Upper lobe of left lung (tissue), 6 donors: ENCODE measurements at regions not wholly inside any gene's neighbourhood (a gene's known extent, or its start where the extent isn't known, plus 50 kb on each side); places are given as distances from the start of the nearest gene placed in this dataset.

Source experiments
- ATAC-seq, 2 donors: fragments of 200-7000 bp; cut with Tn5 transposase; one replicate each; pipeline ENCODE4 v1.9.1; 2022; ENCODE audit warnings: mild to moderate bottlenecking in 2 of 2, moderate library complexity in 2 of 2; ENCODE audit not compliant: low FRiP score in 2 of 2
- DNase-seq, 2 donors: peaks; one replicate each; pipeline ENCODE4 v3.0.0-alpha.2; 2019 to 2020
- H3K27ac ChIP-seq, 4 donors: fragments of 200-600 bp; sonication (generic); one replicate each; pipeline ENCODE4 v1.5.1; 2016 to 2019
- H3K27me3 ChIP-seq, 4 donors: fragments of 200-600 bp; sonication (generic); one replicate each; pipeline ENCODE4 v1.5.1; 2017 to 2019
- H3K36me3 ChIP-seq, 4 donors: fragments of 200-600 bp; sonication (generic); one replicate each; pipeline ENCODE4 v1.5.1; 2016 to 2019
- H3K4me1 ChIP-seq, 4 donors: fragments of 200-600 bp; sonication (generic); one replicate each; pipeline ENCODE4 v1.5.1; 2018 to 2019
- H3K4me3 ChIP-seq, 4 donors: fragments of 200-600 bp; sonication (generic); one replicate each; pipeline ENCODE4 v1.5.1; 2017 to 2019; ENCODE audit warnings: mild to moderate bottlenecking in 2 of 4, moderate library complexity in 1 of 4
- H3K9me3 ChIP-seq, 4 donors: fragments of 200-600 bp; sonication (generic); one replicate each; pipeline ENCODE4 v1.5.1; 2018 to 2019
- EP300 ChIP-seq, 4 donors: sonication (generic); formaldehyde crosslinking; IDR thresholded peaks; one replicate each; pipeline ENCODE4 v1.5.1; 2017; ENCODE audit warnings: antibody characterized with exemption in 4 of 4, control low read depth in 2 of 4
- POLR2A ChIP-seq, 4 donors: fragments of 450-650 bp; IDR thresholded peaks; one replicate each; pipeline ENCODE4 v1.5.1; 2016 to 2017; ENCODE audit warnings: antibody characterized with exemption in 4 of 4, mild to moderate bottlenecking in 2 of 4
- POLR2AphosphoS5 ChIP-seq, 2 donors: sonication (generic); formaldehyde crosslinking; IDR thresholded peaks; one replicate each; pipeline ENCODE4 v1.5.1; 2017; ENCODE audit warnings: antibody characterized with exemption in 2 of 2
- WGBS, 2 donors: methylation state at CpG; one replicate each; pipeline ENCODE4 v1.1.5; 2017 to 2018; 5-methylcytosine and 5-hydroxymethylcytosine counted together
- TF ChIP-seq, protein P1 (sequence below), 6 experiments: fragments of 450-650 bp in 4 of 6; fragments of 200-600 bp in 2 of 6; sonication (generic) in 2 of 6; IDR thresholded peaks; one replicate each; pipeline ENCODE4 v1.5.1; 2016 to 2019; ENCODE audit warnings: antibody characterized with exemption in 6 of 6
- donor health status: DM: no; HTN: no; CAD: no; lungs with moderate emphysema.
- donor health status: DM: no; HTN: yes; CAD: no; lungs with severe emphysema.

DNA sequence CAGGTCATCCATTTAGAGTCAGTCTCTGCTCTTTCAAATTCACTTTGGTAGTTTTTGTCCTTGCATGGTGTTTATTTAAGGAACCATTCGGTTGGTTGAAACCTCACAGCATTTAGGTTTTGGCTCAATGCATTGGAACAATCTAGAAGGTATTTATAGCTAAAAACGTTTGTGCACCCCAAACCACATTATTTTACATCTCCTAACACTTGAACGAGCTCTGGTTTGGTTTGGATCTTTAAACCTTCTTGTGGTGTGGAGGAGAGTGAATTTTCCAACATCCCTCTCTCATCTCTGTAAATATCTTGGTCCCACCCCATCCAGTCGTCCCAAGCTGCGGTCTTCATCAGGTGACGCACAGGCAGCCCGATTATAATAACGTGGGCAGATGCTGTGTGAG lies 287.9 kb downstream of the LPIN1 start:
- no peak for DNase-seq
- Histone ChIP-seq H3K4me1 (no peaks in the 10 kb centered on the region), H3K4me3 (no peak overlapping the region), H3K36me3 (no peaks in the 10 kb centered on the region), H3K27ac (no peak overlapping the region), H3K9me3 (no peaks in the 10 kb centered on the region), H3K27me3 (no peaks in the 10 kb centered on the region)
- TF ChIP-seq POLR2A (IDR thresholded peaks at IDR 0.05) (no peak), EP300 (IDR thresholded peaks at IDR 0.05) (no peak), POLR2AphosphoS5 (IDR thresholded peaks at IDR 0.05) (no peak)
- TF ChIP-seq, protein P1, sequence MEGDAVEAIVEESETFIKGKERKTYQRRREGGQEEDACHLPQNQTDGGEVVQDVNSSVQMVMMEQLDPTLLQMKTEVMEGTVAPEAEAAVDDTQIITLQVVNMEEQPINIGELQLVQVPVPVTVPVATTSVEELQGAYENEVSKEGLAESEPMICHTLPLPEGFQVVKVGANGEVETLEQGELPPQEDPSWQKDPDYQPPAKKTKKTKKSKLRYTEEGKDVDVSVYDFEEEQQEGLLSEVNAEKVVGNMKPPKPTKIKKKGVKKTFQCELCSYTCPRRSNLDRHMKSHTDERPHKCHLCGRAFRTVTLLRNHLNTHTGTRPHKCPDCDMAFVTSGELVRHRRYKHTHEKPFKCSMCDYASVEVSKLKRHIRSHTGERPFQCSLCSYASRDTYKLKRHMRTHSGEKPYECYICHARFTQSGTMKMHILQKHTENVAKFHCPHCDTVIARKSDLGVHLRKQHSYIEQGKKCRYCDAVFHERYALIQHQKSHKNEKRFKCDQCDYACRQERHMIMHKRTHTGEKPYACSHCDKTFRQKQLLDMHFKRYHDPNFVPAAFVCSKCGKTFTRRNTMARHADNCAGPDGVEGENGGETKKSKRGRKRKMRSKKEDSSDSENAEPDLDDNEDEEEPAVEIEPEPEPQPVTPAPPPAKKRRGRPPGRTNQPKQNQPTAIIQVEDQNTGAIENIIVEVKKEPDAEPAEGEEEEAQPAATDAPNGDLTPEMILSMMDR (IDR thresholded peaks at IDR 0.05): no peak
- ATAC-seq: no peak
- WGBS, 2 donors: 84 to 86% methylated on average over 8 of the region's 8 CpGs

DNA sequence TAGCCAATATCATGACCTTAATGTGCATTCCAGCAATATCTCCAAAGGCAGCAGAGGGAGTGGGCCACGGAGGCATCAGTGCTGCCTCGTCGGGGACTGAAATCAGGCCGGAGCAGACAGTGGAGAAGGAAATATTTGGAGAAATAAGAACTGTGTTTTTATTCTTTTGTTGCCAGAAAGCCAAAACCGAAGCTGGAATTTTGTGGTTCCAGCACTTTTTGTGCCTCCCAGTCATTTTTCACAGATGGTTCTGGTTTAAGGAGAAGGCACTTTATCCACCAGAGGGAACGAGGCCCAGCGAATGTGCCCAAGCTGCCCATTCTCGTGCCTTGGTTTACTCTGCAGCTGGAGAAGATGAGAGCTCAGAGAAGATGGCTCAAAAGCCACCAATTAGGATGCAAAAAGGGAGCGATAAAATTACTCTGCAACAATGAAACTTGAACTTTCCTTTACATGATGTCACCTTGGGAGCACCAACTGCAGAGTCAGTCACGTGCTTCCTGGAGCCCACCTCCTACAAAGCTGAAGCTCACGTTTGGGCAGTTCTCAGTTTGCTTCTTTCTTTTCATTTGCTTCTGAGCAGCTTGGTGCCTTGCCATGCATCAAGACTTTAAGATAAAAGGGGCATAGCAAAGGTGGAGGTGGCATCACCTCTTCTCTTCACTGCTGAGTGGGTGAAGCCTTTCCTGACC lies 288.7 kb downstream of the LPIN1 start:
- TF ChIP-seq, protein P1 (IDR thresholded peaks at IDR 0.05): no peak
- TF ChIP-seq POLR2AphosphoS5 (IDR thresholded peaks at IDR 0.05): no peak
- no peak for TF ChIP-seq EP300 (IDR thresholded peaks at IDR 0.05)
- no peak for TF ChIP-seq POLR2A (IDR thresholded peaks at IDR 0.05)
- Histone ChIP-seq H3K27ac (no peak overlapping the region), H3K4me1 (no peaks in the 10 kb centered on the region), H3K4me3 (no peak overlapping the region), H3K9me3 (no peaks in the 10 kb centered on the region), H3K27me3 (no peaks in the 10 kb centered on the region), H3K36me3 (no peaks in the 10 kb centered on the region)
- DNase-seq (no peak), ATAC-seq (no peak)
- 83 to 91% methylated on average over 11 of the region's 11 CpGs for WGBS, 2 donors

DNA sequence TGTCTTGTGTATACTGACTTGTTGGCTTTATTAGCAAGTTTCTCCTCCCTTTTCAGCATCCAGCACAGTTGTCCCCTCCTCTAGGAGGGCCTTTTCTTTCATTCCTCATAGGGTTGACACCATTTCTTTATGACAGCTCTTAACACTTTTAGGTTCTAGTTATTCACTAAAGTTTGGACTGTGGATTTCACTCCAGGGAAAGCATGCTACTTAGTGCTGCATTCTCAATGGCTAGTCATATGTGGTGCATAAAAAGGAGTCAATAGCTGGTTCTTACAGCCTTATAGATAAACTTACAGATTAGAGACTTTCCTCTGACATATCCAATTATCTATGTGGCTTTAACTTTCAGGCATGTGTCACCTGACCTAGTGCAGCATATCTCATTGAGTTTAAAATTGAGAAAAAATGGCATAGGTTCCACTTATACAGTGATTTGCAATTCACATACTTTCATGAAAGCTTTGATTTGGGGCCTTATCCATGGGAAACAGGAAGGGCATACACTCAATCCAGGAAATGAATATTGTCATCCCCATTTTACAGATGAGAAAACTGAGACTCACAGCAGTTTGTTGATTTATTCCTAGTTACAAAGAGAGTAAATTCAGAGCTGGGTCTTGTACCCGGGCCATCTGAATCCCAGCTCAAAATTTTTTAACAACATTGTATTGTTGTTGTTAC lies 289.7 kb downstream of the LPIN1 start:
- H3K27ac ChIP-seq: no peak overlapping the region
- DNase-seq: no peak
- TF ChIP-seq POLR2AphosphoS5 (IDR thresholded peaks at IDR 0.05): no peak
- no peak for TF ChIP-seq EP300 (IDR thresholded peaks at IDR 0.05)
- TF ChIP-seq POLR2A (IDR thresholded peaks at IDR 0.05): no peak
- TF ChIP-seq, protein P1 (IDR thresholded peaks at IDR 0.05): no peak
- H3K4me1 ChIP-seq: no peaks in the 10 kb centered on the region
- WGBS, 2 donors: 89 to 91% methylated on average over 1 of the region's 1 CpG
- no peaks in the 10 kb centered on the region for H3K9me3 ChIP-seq
- H3K4me3 ChIP-seq: no peak overlapping the region
- ATAC-seq: no peak
- H3K27me3 ChIP-seq: no peaks in the 10 kb centered on the region
- no peaks in the 10 kb centered on the region for H3K36me3 ChIP-seq

DNA sequence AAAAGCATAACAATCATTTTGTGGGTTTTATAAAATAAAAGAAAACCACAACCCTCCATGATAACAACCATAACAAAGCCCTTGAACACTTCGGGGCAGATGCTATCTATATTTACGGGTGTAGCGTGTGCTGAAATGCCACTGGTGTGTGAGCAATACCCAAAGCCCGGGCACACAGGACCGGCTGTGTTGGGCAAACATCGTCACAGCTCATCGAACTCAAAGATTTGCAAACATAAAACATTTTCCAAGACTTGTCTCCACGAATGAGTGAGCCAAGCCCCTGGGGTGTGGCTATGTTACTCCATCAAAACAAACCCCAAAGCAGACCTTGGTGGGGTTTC lies 290.2 kb downstream of the LPIN1 start:
- 75 to 80% methylated on average over 7 to 8 of the region's 8 CpGs for WGBS, 2 donors
- no peak overlapping the region for H3K27ac ChIP-seq
- no peaks in the 10 kb centered on the region for H3K36me3 ChIP-seq
- ATAC-seq: no peak
- DNase-seq: no peak
- H3K9me3 ChIP-seq: no peaks in the 10 kb centered on the region
- no peak for TF ChIP-seq EP300 (IDR thresholded peaks at IDR 0.05)
- TF ChIP-seq, protein P1 (IDR thresholded peaks at IDR 0.05): no peak
- no peak for TF ChIP-seq POLR2AphosphoS5 (IDR thresholded peaks at IDR 0.05)
- TF ChIP-seq POLR2A (IDR thresholded peaks at IDR 0.05): no peak
- H3K4me1 ChIP-seq: no peaks in the 10 kb centered on the region
- no peaks in the 10 kb centered on the region for H3K27me3 ChIP-seq
- no peak overlapping the region for H3K4me3 ChIP-seq

DNA sequence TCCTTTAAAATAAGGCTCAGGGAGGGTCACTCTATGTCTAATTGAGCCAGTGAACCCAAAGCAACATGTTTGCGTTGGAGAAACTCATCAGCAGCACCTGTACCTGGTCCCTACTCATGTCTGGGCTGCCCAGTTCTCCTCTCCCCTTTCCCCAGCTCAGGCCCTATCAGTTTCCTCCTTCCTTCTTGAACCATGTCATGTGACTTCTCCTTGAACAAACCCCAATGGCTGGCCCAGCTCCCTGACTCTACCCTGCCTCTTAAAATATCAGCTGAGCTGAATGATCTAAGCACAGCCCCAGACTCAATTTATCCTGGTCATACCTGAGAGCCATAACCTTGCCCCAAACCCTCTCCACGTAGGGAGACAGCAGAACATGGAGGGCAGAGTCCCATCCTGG lies 290.9 kb downstream of the LPIN1 start:
- WGBS, 2 donors: 68 to 83% methylated on average over 2 of the region's 2 CpGs
- no peaks in the 10 kb centered on the region for H3K9me3 ChIP-seq
- ATAC-seq (no peak), DNase-seq (no peak)
- TF ChIP-seq, protein P1 (IDR thresholded peaks at IDR 0.05): no peak
- TF ChIP-seq EP300 (IDR thresholded peaks at IDR 0.05) (no peak), POLR2AphosphoS5 (IDR thresholded peaks at IDR 0.05) (no peak), POLR2A (IDR thresholded peaks at IDR 0.05) (no peak)
- no peaks in the 10 kb centered on the region for H3K27me3 ChIP-seq
- no peak overlapping the region for H3K4me3 ChIP-seq
- no peaks in the 10 kb centered on the region for H3K36me3 ChIP-seq
- H3K4me1 ChIP-seq: no peaks in the 10 kb centered on the region
- H3K27ac ChIP-seq: no peak overlapping the region
